ENCODE measurements at regions not wholly inside any gene's neighbourhood (a gene's known extent, or its start where the extent isn't known, plus 50 kb on each side); places are given as distances from the start of the nearest gene placed in this dataset.

DNA sequence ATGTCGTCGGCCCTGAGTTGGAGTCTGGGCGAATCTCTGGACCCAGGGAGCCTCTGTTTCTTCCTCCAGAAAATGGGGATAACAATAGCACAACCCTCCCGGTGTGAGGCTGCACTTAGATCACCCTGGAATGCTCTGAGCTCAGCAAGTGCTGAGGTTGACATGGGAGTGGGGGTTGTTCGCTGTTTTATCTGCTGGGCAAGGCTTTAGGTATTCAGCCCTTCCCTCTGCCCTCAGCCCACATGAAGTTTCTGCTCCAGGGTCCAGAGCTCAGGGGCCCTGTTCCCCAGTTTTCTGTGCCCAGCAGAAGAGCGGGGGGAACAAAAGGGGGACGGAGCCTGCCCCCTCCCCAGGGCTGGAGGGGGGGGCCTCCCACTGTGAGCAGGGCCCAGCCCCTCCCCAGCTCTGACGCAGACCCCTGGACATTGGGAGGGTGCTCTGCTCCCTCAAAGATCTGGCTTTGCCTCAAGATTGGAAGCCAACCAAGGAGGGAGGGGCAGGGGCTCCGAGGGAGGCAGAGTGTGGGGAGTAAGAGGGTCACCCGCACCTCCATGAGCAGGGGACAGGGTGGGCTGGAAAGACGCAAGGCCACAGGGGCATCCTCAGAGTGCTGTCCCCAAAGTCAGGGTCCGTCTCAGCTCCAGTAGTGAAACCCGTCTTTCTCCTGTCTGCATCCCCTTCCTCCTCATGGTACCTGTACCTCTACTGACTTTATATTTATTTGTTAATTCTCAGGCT lies 215.6 kb downstream of the C9orf50 start:
- no peak overlapping the region for H3K4me3 ChIP-seq (replicated peaks; ENCODE audit: low read depth, low read length)
- DNase-seq (ENCODE audit: extremely low read depth, low read depth), result no peak
- TF ChIP-seq, protein P1, sequence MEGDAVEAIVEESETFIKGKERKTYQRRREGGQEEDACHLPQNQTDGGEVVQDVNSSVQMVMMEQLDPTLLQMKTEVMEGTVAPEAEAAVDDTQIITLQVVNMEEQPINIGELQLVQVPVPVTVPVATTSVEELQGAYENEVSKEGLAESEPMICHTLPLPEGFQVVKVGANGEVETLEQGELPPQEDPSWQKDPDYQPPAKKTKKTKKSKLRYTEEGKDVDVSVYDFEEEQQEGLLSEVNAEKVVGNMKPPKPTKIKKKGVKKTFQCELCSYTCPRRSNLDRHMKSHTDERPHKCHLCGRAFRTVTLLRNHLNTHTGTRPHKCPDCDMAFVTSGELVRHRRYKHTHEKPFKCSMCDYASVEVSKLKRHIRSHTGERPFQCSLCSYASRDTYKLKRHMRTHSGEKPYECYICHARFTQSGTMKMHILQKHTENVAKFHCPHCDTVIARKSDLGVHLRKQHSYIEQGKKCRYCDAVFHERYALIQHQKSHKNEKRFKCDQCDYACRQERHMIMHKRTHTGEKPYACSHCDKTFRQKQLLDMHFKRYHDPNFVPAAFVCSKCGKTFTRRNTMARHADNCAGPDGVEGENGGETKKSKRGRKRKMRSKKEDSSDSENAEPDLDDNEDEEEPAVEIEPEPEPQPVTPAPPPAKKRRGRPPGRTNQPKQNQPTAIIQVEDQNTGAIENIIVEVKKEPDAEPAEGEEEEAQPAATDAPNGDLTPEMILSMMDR (IDR thresholded peaks at IDR 0.05; ENCODE audit: low read depth, low read length, missing control alignments), result no peak

DNA sequence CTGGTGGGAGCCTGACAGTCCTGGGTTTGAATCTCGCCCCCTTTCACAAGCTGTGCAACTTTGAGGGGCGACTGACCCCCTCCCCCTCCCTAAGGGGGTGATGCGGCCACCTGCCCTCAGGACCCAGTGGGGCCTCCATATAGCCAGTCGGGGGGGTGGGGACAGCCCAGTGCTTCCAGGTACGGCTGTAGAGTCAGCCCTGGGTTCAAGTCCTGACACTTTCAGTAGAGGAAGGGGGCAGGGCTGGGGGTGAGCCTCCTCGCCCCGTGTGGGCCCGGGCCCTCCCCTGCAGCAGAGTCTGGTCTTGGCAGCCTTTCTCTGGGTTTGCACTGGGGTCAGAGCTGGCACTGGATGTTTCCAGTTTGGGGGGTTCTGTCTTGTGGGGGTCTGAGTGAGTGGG lies 216.3 kb downstream of the C9orf50 start:
- H3K4me3 ChIP-seq (replicated peaks; ENCODE audit: low read depth, low read length), result no peak overlapping the region
- no peak for DNase-seq (ENCODE audit: extremely low read depth, low read depth)
- TF ChIP-seq, protein P1 (IDR thresholded peaks at IDR 0.05; ENCODE audit: low read depth, low read length, missing control alignments), result no peak

DNA sequence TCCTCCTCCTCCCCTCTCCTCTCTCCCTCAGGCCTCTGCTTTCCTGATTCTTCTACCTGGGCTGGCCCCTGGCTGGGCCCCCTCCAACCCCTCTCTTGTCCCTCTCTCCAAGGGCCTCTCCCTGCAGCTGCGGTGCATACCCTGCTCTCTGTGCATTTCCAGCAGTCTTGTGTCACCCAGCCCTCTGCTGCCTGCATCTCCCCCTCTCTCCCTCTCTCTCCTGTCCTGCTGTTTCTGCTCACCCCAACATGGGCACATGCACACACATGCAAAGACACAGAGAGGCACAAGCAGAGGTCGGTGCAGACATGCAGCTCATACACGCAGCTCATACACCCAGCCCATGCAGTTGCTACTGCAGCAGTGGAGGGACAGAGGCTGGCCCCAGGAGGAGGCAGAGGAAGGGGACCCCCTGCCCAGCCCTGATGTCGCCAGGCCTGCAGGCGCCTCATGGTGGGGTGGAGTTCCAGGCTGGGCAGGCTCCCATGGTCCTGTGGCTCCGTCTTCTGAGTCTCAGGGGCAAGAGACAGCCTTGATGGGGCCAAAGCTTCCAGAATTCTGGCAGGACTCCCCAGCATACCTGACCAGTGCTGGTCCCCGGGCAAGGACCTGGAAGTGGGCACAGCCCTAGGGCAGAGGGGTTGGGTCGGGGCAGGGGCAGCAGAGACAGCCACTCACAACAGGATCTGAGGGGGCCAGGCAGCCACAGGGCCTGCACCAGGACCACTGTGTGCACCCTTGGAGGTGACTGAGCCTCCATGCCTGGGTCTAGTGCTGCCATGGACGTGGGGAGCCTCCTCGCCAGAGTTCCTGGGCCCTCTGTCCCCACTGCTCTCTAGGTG lies 216.9 kb downstream of the C9orf50 start:
- TF ChIP-seq, protein P1 (IDR thresholded peaks at IDR 0.05; ENCODE audit: low read depth, low read length, missing control alignments), result no peak
- DNase-seq (ENCODE audit: extremely low read depth, low read depth), result no peak
- H3K4me3 ChIP-seq (replicated peaks; ENCODE audit: low read depth, low read length), result no peak overlapping the region

DNA sequence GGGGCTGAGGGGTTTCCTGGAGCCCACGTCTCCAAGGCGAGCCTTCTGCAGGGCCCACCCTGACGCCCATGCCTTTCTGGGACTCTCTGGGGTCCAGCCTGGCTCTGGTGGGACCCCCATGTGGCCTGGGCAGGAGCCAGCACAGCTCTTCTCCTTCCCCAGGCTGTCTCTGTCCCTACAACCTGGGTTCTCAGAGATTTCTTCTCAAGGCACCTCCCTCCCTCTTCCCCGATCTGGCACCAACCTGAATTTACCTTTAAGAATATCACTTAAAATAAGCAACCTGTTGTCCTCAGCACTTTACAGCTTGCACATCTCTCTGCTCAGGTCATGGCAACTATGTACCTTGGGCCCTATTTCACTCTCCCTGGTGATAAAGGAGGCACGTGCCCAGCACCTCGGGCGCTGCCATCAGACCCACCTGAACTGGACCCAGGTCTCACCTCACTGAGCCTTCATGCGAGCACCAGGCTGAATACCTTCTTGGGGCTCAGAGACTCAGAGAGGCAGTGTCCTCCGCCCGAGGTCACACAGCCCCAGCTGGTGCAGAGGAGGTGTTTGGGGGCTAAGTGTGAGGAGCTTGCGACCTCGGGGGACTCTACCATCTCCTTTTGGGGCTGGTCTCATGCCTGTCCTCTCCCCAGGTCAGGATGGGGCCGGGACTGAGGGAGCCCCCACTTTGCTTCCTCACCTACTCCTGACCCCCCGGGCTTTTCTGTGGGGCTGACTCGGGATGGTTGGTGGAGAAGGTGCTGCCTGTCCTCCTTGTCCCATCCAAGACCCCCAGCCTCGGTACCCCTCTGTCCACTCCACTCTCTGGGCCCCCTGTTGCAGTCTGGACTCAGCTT lies 217.7 kb downstream of the C9orf50 start:
- H3K4me3 ChIP-seq (replicated peaks; ENCODE audit: low read depth, low read length), result no peak overlapping the region
- no peak for DNase-seq (ENCODE audit: extremely low read depth, low read depth)
- TF ChIP-seq, protein P1 (IDR thresholded peaks at IDR 0.05; ENCODE audit: low read depth, low read length, missing control alignments), result no peak

DNA sequence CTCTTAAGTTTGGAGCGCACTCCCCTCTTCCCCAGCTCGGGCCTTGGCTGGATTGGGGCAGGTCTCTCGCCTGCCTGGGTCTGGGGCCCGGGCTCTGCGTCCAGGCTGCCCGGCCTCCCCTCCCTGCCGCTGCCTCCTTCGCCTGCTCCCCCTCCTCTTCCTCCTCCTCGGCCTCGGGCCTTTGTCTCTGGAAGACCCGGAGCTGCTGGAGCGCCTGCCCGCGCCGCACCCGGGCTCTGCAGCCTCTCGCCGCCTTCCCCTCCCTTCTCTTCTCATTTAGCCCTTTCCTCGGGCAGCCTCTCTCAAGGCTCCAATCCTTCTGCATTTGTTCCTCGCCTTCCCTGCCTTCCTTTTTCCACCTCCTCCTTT lies 218.5 kb downstream of the C9orf50 start:
- DNase-seq (ENCODE audit: extremely low read depth, low read depth), result no peak
- TF ChIP-seq, protein P1 (IDR thresholded peaks at IDR 0.05; ENCODE audit: low read depth, low read length, missing control alignments), result no peak
- no peak overlapping the region for H3K4me3 ChIP-seq (replicated peaks; ENCODE audit: low read depth, low read length)

DNA sequence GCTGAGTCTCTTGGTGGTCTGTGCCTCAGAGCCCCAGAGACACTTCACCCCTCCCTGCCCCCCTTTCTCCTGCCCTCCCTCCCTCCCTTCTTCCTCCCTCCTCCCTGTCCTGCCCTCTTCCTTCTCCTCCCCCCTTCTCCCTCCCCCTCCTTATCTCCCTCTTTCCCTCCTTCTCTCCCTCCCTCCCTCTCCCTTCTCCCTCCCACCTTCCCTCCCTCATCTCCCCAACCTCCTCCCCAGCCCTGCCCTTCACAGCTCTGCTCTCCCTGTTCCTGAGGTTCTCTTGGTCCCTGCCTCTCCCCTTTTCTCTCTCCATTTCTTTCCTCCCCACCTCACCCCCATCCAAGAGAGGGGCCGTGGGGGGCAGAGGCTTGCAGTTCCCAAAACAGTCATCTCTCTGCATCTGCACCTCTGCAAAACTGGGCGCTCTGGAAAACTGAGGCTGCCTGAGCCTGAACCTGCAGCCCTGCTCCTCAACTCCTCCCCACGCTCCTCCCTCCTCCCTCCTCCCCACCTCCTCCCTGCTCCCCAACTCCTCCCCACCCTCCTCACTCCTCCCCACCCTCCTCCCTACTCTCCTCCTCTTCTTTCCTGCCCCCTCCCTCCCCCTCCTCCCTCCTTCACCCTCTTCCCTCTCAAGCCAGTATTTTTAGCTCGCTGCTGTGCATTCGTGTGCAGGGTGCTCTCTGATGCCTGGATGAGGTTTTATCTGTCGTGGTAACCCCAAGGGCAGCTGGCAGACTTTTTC lies 219.1 kb downstream of the C9orf50 start:
- H3K4me3 ChIP-seq (replicated peaks; ENCODE audit: low read depth, low read length), result no peak overlapping the region
- TF ChIP-seq, protein P1 (IDR thresholded peaks at IDR 0.05; ENCODE audit: low read depth, low read length, missing control alignments), result no peak
- no peak for DNase-seq (ENCODE audit: extremely low read depth, low read depth)

Measured in HFF-Myc (cell line).